DOHH2 (cell line): ENCODE measurements at regions not wholly inside any gene's neighbourhood (a gene's known extent, or its start where the extent isn't known, plus 50 kb on each side); places are given as distances from the start of the nearest gene placed in this dataset.

Experiments
- H3F3A ChIP-seq: fragments of 200-600 bp; sonication (generic), shearing (Covaris generic); 2 replicates; pipeline ENCODE4 v1.6.0; 2016; ENCODE audit warnings: antibody characterized with exemption, mild to moderate bottlenecking; ENCODE audit not compliant: control insufficient read depth, insufficient read depth
- H3K27ac ChIP-seq: fragments of 200-600 bp; sonication (generic); 2 replicates; pipeline ENCODE4 v1.5.1; 2014; ENCODE audit warnings: low read depth, mild to moderate bottlenecking, low read length, moderate library complexity
- H3K27me3 ChIP-seq: fragments of 200-600 bp; sonication (generic); 2 replicates; pipeline ENCODE4 v1.6.1; 2014; ENCODE audit warnings: mild to moderate bottlenecking, low read length, mixed read lengths; ENCODE audit not compliant: control insufficient read depth
- H3K36me3 ChIP-seq: fragments of 200-600 bp; sonication (generic); 2 replicates; pipeline ENCODE4 v1.6.1; 2014; ENCODE audit warnings: mild to moderate bottlenecking, low read length, moderate library complexity, mixed read lengths; ENCODE audit not compliant: control insufficient read depth
- H3K4me1 ChIP-seq: fragments of 200-600 bp; sonication (generic); 2 replicates; pipeline ENCODE4 v1.6.1; 2014; ENCODE audit warnings: mild to moderate bottlenecking, low read length, mixed read lengths; ENCODE audit not compliant: control insufficient read depth
- H3K4me2 ChIP-seq: fragments of 200-600 bp; sonication (generic); 2 replicates; pipeline ENCODE4 v1.6.0; 2014; ENCODE audit warnings: mild to moderate bottlenecking, low read length, moderate library complexity
- H3K4me3 ChIP-seq: fragments of 200-600 bp; sonication (generic); 2 replicates; pipeline ENCODE4 v1.5.1; 2014; ENCODE audit warnings: mild to moderate bottlenecking, low read length, mixed read lengths
- H3K79me2 ChIP-seq: fragments of 200-600 bp; sonication (generic); 2 replicates; pipeline ENCODE4 v1.6.1; 2014; ENCODE audit warnings: mild to moderate bottlenecking, low read length, mixed read lengths; ENCODE audit not compliant: control insufficient read depth
- H3K9me2 ChIP-seq: fragments of 200-600 bp; sonication (generic); replicated peaks from 2 replicates; pipeline ENCODE4 v1.6.1; 2014; ENCODE audit warnings: mild to moderate bottlenecking, low read length, mixed read lengths; ENCODE audit not compliant: control insufficient read depth
- H3K9me3 ChIP-seq: fragments of 200-600 bp; sonication (generic); 2 replicates; pipeline ENCODE4 v1.6.1; 2014; ENCODE audit warnings: antibody characterized with exemption, low read length, mixed read lengths; ENCODE audit not compliant: control insufficient read depth, insufficient read depth
- H4K20me1 ChIP-seq: fragments of 200-600 bp; sonication (generic); 2 replicates; pipeline ENCODE4 v1.6.0; 2014; ENCODE audit warnings: low read depth, mild to moderate bottlenecking, antibody characterized with exemption, low read length, moderate library complexity; ENCODE audit not compliant: control insufficient read depth, insufficient read depth
- CTCF ChIP-seq: fragments of 200-600 bp; sonication (generic); IDR thresholded peaks from one replicate; pipeline ENCODE4 v1.5.1; 2014; ENCODE audit warnings: antibody characterized with exemption, mild to moderate bottlenecking, low read depth, low read length; ENCODE audit not compliant: poor library complexity, severe bottlenecking
- EZH2phosphoT487 ChIP-seq: fragments of 200-600 bp; sonication (generic); IDR thresholded peaks from 2 replicates; pipeline ENCODE4 v1.6.1; 2017; ENCODE audit warnings: borderline replicate concordance, mild to moderate bottlenecking, antibody characterized with exemption, low read length, moderate library complexity, mixed read lengths

DNA sequence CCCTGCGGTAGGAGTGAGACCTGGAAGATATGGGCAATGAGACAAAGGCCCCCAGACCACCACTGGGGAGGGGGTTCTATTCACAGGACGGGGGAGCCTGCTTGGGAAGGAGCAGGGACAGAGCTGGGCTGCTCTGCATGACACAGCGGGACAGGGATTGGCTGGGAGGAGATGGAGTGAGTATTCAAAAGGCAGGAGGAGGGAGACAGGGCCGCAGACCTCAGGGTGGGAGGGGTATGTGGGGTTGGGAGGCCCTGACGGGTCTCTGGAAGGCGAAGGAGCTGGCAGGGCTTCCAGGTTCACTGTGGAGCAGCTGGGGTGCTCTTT is 60.8 kb upstream of the RPS6KA2 start:
- no peak overlapping the region; the same call in 1 of the 2 replicates for H3K4me2 ChIP-seq
- no peaks in the 10 kb centered on the region for H3K9me3 ChIP-seq
- no peaks in the 10 kb centered on the region for H3F3A ChIP-seq
- H3K4me1 ChIP-seq, result peaks cover 24% of the 10 kb centered on the region
- TF ChIP-seq EZH2phosphoT487 (no peak), CTCF (no peak)
- no peaks in the 10 kb centered on the region for H3K79me2 ChIP-seq
- H3K27me3 ChIP-seq, result peaks cover 8% of the 10 kb centered on the region
- H4K20me1 ChIP-seq, result no peaks in the 10 kb centered on the region
- H3K36me3 ChIP-seq, result no peaks in the 10 kb centered on the region
- no peaks in the 10 kb centered on the region for H3K9me2 ChIP-seq
- no peak overlapping the region for H3K27ac ChIP-seq
- H3K4me3 ChIP-seq, result no peak overlapping the region

GRCh38 chr6:166687070-166687878 is 60.2 kb upstream of the RPS6KA2 start:
- Histone ChIP-seq H3K4me1 (peaks cover 24% of the 10 kb centered on the region), H3F3A (no peaks in the 10 kb centered on the region), H3K9me2 (no peaks in the 10 kb centered on the region), H4K20me1 (no peaks in the 10 kb centered on the region), H3K4me3 (no peak overlapping the region), H3K36me3 (no peaks in the 10 kb centered on the region), H3K9me3 (no peaks in the 10 kb centered on the region), H3K4me2 (peak overlapping the region; percentile 20), H3K27me3 (peaks cover 8% of the 10 kb centered on the region), H3K79me2 (no peaks in the 10 kb centered on the region), H3K27ac (no peak overlapping the region)
- no peak for TF ChIP-seq CTCF
- no peak for TF ChIP-seq EZH2phosphoT487

DNA sequence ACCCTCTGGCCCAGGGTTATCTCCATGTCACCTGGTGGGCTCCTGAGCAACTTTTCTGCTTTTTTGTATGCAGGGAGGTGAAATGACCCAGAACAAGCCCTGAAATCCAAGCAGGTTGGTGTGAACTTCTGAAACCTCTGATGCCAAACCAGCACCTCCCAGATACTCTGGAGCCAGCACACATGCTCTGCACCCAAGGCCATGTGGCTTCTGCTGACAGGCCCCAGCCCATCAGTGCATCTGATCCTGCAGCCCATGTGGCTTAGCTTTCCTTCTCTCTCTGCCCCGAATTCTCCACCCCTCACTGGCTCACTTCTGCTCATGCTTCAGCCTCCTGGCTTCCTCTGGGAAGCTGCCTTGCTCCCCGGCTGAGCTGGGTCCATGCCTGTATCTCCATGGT is 59.3 kb upstream of the RPS6KA2 start:
- H3K4me2 ChIP-seq, result peak overlapping the region; percentile 20; the same call in 1 of the 2 replicates
- H3K9me3 ChIP-seq, result no peaks in the 10 kb centered on the region
- no peak for TF ChIP-seq CTCF
- TF ChIP-seq EZH2phosphoT487, result no peak
- H3K9me2 ChIP-seq, result no peaks in the 10 kb centered on the region
- no peak overlapping the region for H3K27ac ChIP-seq
- H3K4me3 ChIP-seq, result no peak overlapping the region
- H3K79me2 ChIP-seq, result no peaks in the 10 kb centered on the region
- no peaks in the 10 kb centered on the region for H4K20me1 ChIP-seq
- H3K36me3 ChIP-seq, result no peaks in the 10 kb centered on the region
- peaks cover 6% of the 10 kb centered on the region for H3K27me3 ChIP-seq
- no peaks in the 10 kb centered on the region for H3F3A ChIP-seq
- H3K4me1 ChIP-seq, result peaks cover 24% of the 10 kb centered on the region

DNA sequence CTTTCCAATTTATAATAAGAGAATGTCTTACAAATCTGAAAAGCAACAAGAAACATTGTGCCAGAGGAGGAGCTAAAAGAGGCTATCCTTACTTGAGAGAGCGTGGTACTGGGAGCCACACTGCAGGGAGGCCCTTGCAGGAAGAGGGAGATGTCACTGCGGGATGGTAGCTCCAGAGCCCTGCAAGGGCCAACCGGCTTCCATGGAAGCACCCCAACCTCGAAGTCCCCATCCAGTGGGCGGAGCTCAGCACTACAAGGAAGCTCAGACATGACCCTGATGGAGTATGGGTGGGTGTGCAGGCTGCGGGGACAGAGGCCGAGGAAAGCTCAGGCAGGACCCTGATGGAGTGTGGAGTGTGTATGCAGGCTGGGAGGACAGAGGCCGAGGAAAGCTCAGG is 57.8 kb upstream of the RPS6KA2 start:
- H3K27me3 ChIP-seq, result peaks cover 6% of the 10 kb centered on the region
- no peaks in the 10 kb centered on the region for H3K9me2 ChIP-seq
- TF ChIP-seq EZH2phosphoT487, result no peak
- TF ChIP-seq CTCF, result no peak

More for the DNA sequence above, 57.8 kb upstream of the RPS6KA2 start:
- H3K79me2 ChIP-seq, result no peaks in the 10 kb centered on the region
- H3F3A ChIP-seq, result no peaks in the 10 kb centered on the region
- peaks cover 24% of the 10 kb centered on the region for H3K4me1 ChIP-seq
- H3K4me2 ChIP-seq, result no peak overlapping the region
- no peak overlapping the region for H3K4me3 ChIP-seq
- H3K9me3 ChIP-seq, result no peaks in the 10 kb centered on the region; the same call in 1 of the 2 replicates
- H3K36me3 ChIP-seq, result no peaks in the 10 kb centered on the region
- no peak overlapping the region for H3K27ac ChIP-seq
- no peaks in the 10 kb centered on the region for H4K20me1 ChIP-seq
